H9 (cell line): ENCODE measurements at regions not wholly inside any gene's neighbourhood (a gene's known extent, or its start where the extent isn't known, plus 50 kb on each side); places are given as distances from the start of the nearest gene placed in this dataset.

Experiments used
- DNase-seq: peaks from one replicate; pipeline ENCODE4 v3.0.0-alpha.2; 2017
- H2AFZ ChIP-seq: one replicate; pipeline ENCODE4 v1.6.1; 2013; ENCODE audit warnings: mild to moderate bottlenecking, low read length, control low read depth, moderate library complexity
- H2AK5ac ChIP-seq: 2 replicates; pipeline ENCODE4 v1.6.1; 2013; ENCODE audit warnings: low read length, control low read depth, mixed read lengths; ENCODE audit not compliant: insufficient read length
- H2BK120ac ChIP-seq: one replicate; pipeline ENCODE4 v1.6.1; 2013; ENCODE audit warnings: low read depth, mild to moderate bottlenecking, low read length, control low read depth, inconsistent platforms; ENCODE audit not compliant: poor library complexity, severe bottlenecking
- H2BK12ac ChIP-seq: 2 replicates; pipeline ENCODE4 v1.6.1; 2013; ENCODE audit warnings: low read length, control low read depth, mixed read lengths, low read depth; ENCODE audit not compliant: insufficient read length
- H2BK15ac ChIP-seq: 2 replicates; pipeline ENCODE4 v1.6.1; 2013; ENCODE audit warnings: low read depth, low read length, control low read depth
- H2BK20ac ChIP-seq: one replicate; pipeline ENCODE4 v1.6.1; 2013; ENCODE audit warnings: low read depth, mild to moderate bottlenecking, low read length, control low read depth, inconsistent platforms; ENCODE audit not compliant: poor library complexity, severe bottlenecking
- H2BK5ac ChIP-seq: 2 replicates; pipeline ENCODE4 v1.6.1; 2013; ENCODE audit warnings: low read length, control low read depth, mixed read lengths; ENCODE audit not compliant: insufficient read length
- H3K14ac ChIP-seq: 2 replicates; pipeline ENCODE4 v1.6.1; 2013; ENCODE audit warnings: low read length, control low read depth; ENCODE audit not compliant: insufficient read depth
- H3K18ac ChIP-seq: 2 replicates; pipeline ENCODE4 v1.6.1; 2013; ENCODE audit warnings: low read depth, mild to moderate bottlenecking, mixed read lengths, low read length, control low read depth; ENCODE audit not compliant: insufficient read length
- H3K23ac ChIP-seq: 2 replicates; pipeline ENCODE4 v1.6.1; 2013; ENCODE audit warnings: low read length, control low read depth, mixed read lengths, low read depth; ENCODE audit not compliant: insufficient read length
- H3K23me2 ChIP-seq: 2 replicates; pipeline ENCODE4 v1.6.1; 2013; ENCODE audit warnings: low read depth, mild to moderate bottlenecking, mixed read lengths, low read length, control low read depth; ENCODE audit not compliant: insufficient read length, poor library complexity, severe bottlenecking
- H3K27ac ChIP-seq: 2 replicates; pipeline ENCODE4 v1.5.1; 2013; ENCODE audit warnings: low read length, control low read depth, mixed read lengths, low read depth; ENCODE audit not compliant: insufficient read length
- H3K27me3 ChIP-seq: 2 replicates; pipeline ENCODE4 v1.6.1; 2013; ENCODE audit warnings: low read length, control low read depth, inconsistent platforms; ENCODE audit not compliant: insufficient read depth
- H3K4ac ChIP-seq: 2 replicates; pipeline ENCODE4 v1.6.1; 2013; ENCODE audit warnings: low read depth, mild to moderate bottlenecking, control low read depth, inconsistent platforms, low read length, moderate library complexity
- H3K4me1 ChIP-seq: 2 replicates; pipeline ENCODE4 v1.6.1; 2013; ENCODE audit warnings: low read length, control low read depth, inconsistent platforms; ENCODE audit not compliant: insufficient read depth
- H3K4me2 ChIP-seq: 2 replicates; pipeline ENCODE4 v1.6.1; 2013; ENCODE audit warnings: low read length, control low read depth, mixed read lengths; ENCODE audit not compliant: insufficient read length, insufficient read depth
- H3K56ac ChIP-seq: 2 replicates; pipeline ENCODE4 v1.6.1; 2013; ENCODE audit warnings: low read depth, mild to moderate bottlenecking, mixed read lengths, low read length, control low read depth; ENCODE audit not compliant: insufficient read length
- H3K79me1 ChIP-seq: 2 replicates; pipeline ENCODE4 v1.6.1; 2013; ENCODE audit warnings: low read depth, mild to moderate bottlenecking, moderate library complexity, low read length, control low read depth, inconsistent platforms; ENCODE audit not compliant: insufficient read depth, poor library complexity, severe bottlenecking
- H3K79me2 ChIP-seq: 2 replicates; pipeline ENCODE4 v1.6.1; 2013; ENCODE audit warnings: low read length, control low read depth, inconsistent platforms; ENCODE audit not compliant: insufficient read depth
- H3K9ac ChIP-seq: 2 replicates; pipeline ENCODE4 v1.6.1; 2013; ENCODE audit warnings: low read length, control low read depth, mixed read lengths; ENCODE audit not compliant: insufficient read length; ENCODE audit errors: extremely low read depth
- H3K9me3 ChIP-seq: one replicate; pipeline ENCODE4 v1.6.1; 2013; ENCODE audit warnings: low read depth, low read length, inconsistent platforms; ENCODE audit not compliant: control insufficient read depth
- H3T11ph ChIP-seq: one replicate; pipeline ENCODE4 v1.6.1; 2013; ENCODE audit warnings: mild to moderate bottlenecking, low read length, control low read depth, inconsistent platforms
- H4K20me1 ChIP-seq: one replicate; pipeline ENCODE4 v1.6.1; 2013; ENCODE audit not compliant: control insufficient read depth, insufficient read length, insufficient read depth
- H4K5ac ChIP-seq: 2 replicates; pipeline ENCODE4 v1.6.1; 2013; ENCODE audit warnings: low read depth, mild to moderate bottlenecking, mixed read lengths, low read length, control low read depth; ENCODE audit not compliant: insufficient read length
- H4K8ac ChIP-seq: replicated peaks from 2 replicates; pipeline ENCODE4 v1.6.1; 2013; ENCODE audit warnings: low read length, control low read depth, mixed read lengths, low read depth; ENCODE audit not compliant: insufficient read length
- H4K91ac ChIP-seq: 2 replicates; pipeline ENCODE4 v1.6.1; 2013; ENCODE audit warnings: low read depth, mild to moderate bottlenecking, moderate library complexity, mixed read lengths, low read length, control low read depth; ENCODE audit not compliant: insufficient read length
- H3K27ac Mint-ChIP-seq, 3 experiments: 2 replicates in 2 of 3; 3 replicates in 1 of 3; pipeline ENCODE4 v1.8.0; 2020 to 2021; ENCODE audit warnings: mixed read lengths in 3 of 3, mild to moderate bottlenecking in 1 of 3, moderate library complexity in 1 of 3
- H3K27me3 Mint-ChIP-seq: 2 replicates; pipeline ENCODE4 v1.8.0; 2021; ENCODE audit warnings: low read depth, mild to moderate bottlenecking, moderate library complexity, mixed read lengths
- H3K36me3 Mint-ChIP-seq, 3 experiments: 2 replicates in 2 of 3; 3 replicates in 1 of 3; pipeline ENCODE4 v1.8.0; 2020 to 2021; ENCODE audit warnings: low read depth in 3 of 3, mixed read lengths in 3 of 3; ENCODE audit not compliant: insufficient read depth in 1 of 3
- H3K4me1 Mint-ChIP-seq, 2 experiments: 2 replicates each; pipeline ENCODE4 v1.8.0; 2020; ENCODE audit warnings: mixed read lengths in 2 of 2
- H3K4me3 Mint-ChIP-seq, 2 experiments: 2 replicates in 1 of 2; 3 replicates in 1 of 2; pipeline ENCODE4 v1.8.0; 2020 to 2021; ENCODE audit warnings: mild to moderate bottlenecking in 2 of 2, mixed read lengths in 2 of 2, moderate library complexity in 1 of 2
- H3K9me3 Mint-ChIP-seq, 2 experiments: 2 replicates in 1 of 2; 3 replicates in 1 of 2; pipeline ENCODE4 v1.8.0; 2020; ENCODE audit warnings: mild to moderate bottlenecking in 2 of 2, mixed read lengths in 2 of 2, moderate library complexity in 1 of 2
- WGBS: extraction: QIAGEN DNeasy Blood & Tissue Kit; methylation state at CpG from one replicate; pipeline ENCODE4 v1.1.7; 2013; ENCODE audit warnings: missing lambda C conversion rate, low lambda C conversion rate, mixed read lengths; ENCODE audit not compliant: insufficient read length; ENCODE audit errors: extremely low coverage; 5-methylcytosine and 5-hydroxymethylcytosine counted together
- TF ChIP-seq, protein P1 (sequence below): fragments of 200-600 bp; sonication (generic); conservative IDR thresholded peaks from 3 replicates; pipeline ENCODE4 v1.8.0; 2021; ENCODE audit warnings: antibody characterized with exemption, mild to moderate bottlenecking

- H3K23ac ChIP-seq = no peak overlapping the region
- Mint-ChIP-seq H3K27ac (no peak overlapping the region; a peak in 1 of 7 replicates), H3K4me3 (no peak overlapping the region), H3K4me1 (no peaks in the 10 kb centered on the region), H3K9me3 (no peaks in the 10 kb centered on the region), H3K36me3 (no peaks in the 10 kb centered on the region; a peak in 1 of 7 replicates), H3K27me3 (no peaks in the 10 kb centered on the region)
- no peak overlapping the region for H2AFZ ChIP-seq
- no peak overlapping the region for H2BK20ac ChIP-seq
- H3K27me3 ChIP-seq = no peaks in the 10 kb centered on the region
- H2BK15ac ChIP-seq = no peak overlapping the region
- H4K20me1 ChIP-seq = no peaks in the 10 kb centered on the region
- H3K4ac ChIP-seq = no peak overlapping the region
- no peaks in the 10 kb centered on the region for H3K9me3 ChIP-seq
- no peak overlapping the region for H4K8ac ChIP-seq
- no peak overlapping the region for H3K9ac ChIP-seq
- no peak overlapping the region for H2AK5ac ChIP-seq
- no peak overlapping the region for H4K5ac ChIP-seq
- no CpG with 5 or more reads among the region's 5 CpGs for WGBS
- no peak overlapping the region for H2BK12ac ChIP-seq
- H3K18ac ChIP-seq = no peak overlapping the region
- H3K56ac ChIP-seq = no peak overlapping the region
- H3K79me1 ChIP-seq = no peaks in the 10 kb centered on the region
- no peak overlapping the region for H3K4me2 ChIP-seq
- no peak overlapping the region for H4K91ac ChIP-seq
- no peak overlapping the region for H3K27ac ChIP-seq
- no peaks in the 10 kb centered on the region for H3K23me2 ChIP-seq
- DNase-seq = no peak
- TF ChIP-seq, protein P1, sequence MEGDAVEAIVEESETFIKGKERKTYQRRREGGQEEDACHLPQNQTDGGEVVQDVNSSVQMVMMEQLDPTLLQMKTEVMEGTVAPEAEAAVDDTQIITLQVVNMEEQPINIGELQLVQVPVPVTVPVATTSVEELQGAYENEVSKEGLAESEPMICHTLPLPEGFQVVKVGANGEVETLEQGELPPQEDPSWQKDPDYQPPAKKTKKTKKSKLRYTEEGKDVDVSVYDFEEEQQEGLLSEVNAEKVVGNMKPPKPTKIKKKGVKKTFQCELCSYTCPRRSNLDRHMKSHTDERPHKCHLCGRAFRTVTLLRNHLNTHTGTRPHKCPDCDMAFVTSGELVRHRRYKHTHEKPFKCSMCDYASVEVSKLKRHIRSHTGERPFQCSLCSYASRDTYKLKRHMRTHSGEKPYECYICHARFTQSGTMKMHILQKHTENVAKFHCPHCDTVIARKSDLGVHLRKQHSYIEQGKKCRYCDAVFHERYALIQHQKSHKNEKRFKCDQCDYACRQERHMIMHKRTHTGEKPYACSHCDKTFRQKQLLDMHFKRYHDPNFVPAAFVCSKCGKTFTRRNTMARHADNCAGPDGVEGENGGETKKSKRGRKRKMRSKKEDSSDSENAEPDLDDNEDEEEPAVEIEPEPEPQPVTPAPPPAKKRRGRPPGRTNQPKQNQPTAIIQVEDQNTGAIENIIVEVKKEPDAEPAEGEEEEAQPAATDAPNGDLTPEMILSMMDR = no peak
- H2BK120ac ChIP-seq = no peak overlapping the region
- H2BK5ac ChIP-seq = no peak overlapping the region
- H3K79me2 ChIP-seq = no peaks in the 10 kb centered on the region
- no peak overlapping the region for H3K14ac ChIP-seq
- H3T11ph ChIP-seq = no peak overlapping the region
- H3K4me1 ChIP-seq = no peaks in the 10 kb centered on the region
These were observed 631.3 kb downstream of the NSUN3 start for GRCh38 chr3:94693997-94694640.
